GM12878 (cell line): ENCODE measurements at regions not wholly inside any gene's neighbourhood (a gene's known extent, or its start where the extent isn't known, plus 50 kb on each side); places are given as distances from the start of the nearest gene placed in this dataset.

Experiments
- ATAC-seq: fragments of 200-7000 bp; cut with Tn5 transposase; 3 replicates; pipeline ENCODE4 v1.9.1; 2020; ENCODE audit warnings: mild to moderate bottlenecking, moderate library complexity
- BruUV-seq: library from RNA; stranded (reverse); fragments of 400-500 nt; replicated peaks from 2 replicates; lab custom pipeline; 2021; lab: Mats Ljungman, UMichigan
- CTCF ChIA-PET: fragments of 300-600 bp; sonication (Branson Sonifier 250); formaldehyde crosslinking; extraction: SDS; loops from one replicate; lab custom pipeline; 2021; ENCODE audit warnings: inconsistent platforms; lab: Yijun Ruan, JAX
- POLR2A ChIA-PET: fragments of 350-600 bp; formaldehyde crosslinking; extraction: SDS; loops from one replicate; lab custom pipeline; 2021; ENCODE audit warnings: inconsistent platforms; lab: Charles Lee
- RAD21 ChIA-PET: fragments of 300-600 bp; sonication (Branson Sonifier 250); formaldehyde crosslinking; loops from one replicate; lab custom pipeline; 2023; ENCODE audit warnings: antibody characterized with exemption; ENCODE audit not compliant: unreplicated experiment; lab: Charles Lee
- SMC1A ChIA-PET: fragments of 300-600 bp; sonication (Branson Sonifier 250); formaldehyde crosslinking; loops from one replicate; lab custom pipeline; 2023; ENCODE audit not compliant: unreplicated experiment, uncharacterized antibody; lab: Charles Lee
- DNase-seq: peaks from one replicate; pipeline ENCODE4 v3.0.0-alpha.2; 2011; ENCODE audit warnings: low read depth, low spot score
- FAIRE-seq: peaks from 3 replicates; lab custom pipeline; 2011; peaks lifted over from hg19 to GRCh38; lab: Jason Lieb, UNC
- H2AFZ ChIP-seq: 2 replicates; pipeline ENCODE4 v1.6.0; 2011; ENCODE audit warnings: low read depth, low read length, control low read depth; ENCODE audit not compliant: control insufficient read depth
- H3K27ac ChIP-seq: 2 replicates; pipeline ENCODE4 v1.5.1; 2011; ENCODE audit warnings: control low read depth; ENCODE audit not compliant: control insufficient read depth, insufficient read depth
- H3K27me3 ChIP-seq, 2 experiments: replicated peaks in 1 of 2; 2 replicates each; pipeline versions ENCODE4 v1.6.0 to v1.6.1; 2011; ENCODE audit warnings: low read length in 1 of 2; ENCODE audit not compliant: control insufficient read depth in 2 of 2, insufficient read depth in 2 of 2
- H3K36me3 ChIP-seq, 2 experiments: 2 replicates each; pipeline ENCODE4 v1.5.1; 2011; ENCODE audit warnings: low read length in 1 of 2; ENCODE audit not compliant: control insufficient read depth in 2 of 2, insufficient read depth in 2 of 2
- H3K4me1 ChIP-seq: 2 replicates; pipeline ENCODE4 v1.6.1; 2011; ENCODE audit warnings: mild to moderate bottlenecking, low read length, moderate library complexity, mixed read lengths; ENCODE audit not compliant: control insufficient read depth, insufficient read depth
- H3K4me2 ChIP-seq: 2 replicates; pipeline ENCODE4 v1.6.0; 2011; ENCODE audit warnings: control low read depth; ENCODE audit not compliant: control insufficient read depth, insufficient read depth
- H3K4me3 ChIP-seq: fragments of 200-600 bp; sonication (generic); 2 replicates; pipeline ENCODE4 v1.5.1; 2016
- H3K79me2 ChIP-seq: 2 replicates; pipeline ENCODE4 v1.6.0; 2011; ENCODE audit warnings: low read length; ENCODE audit not compliant: control insufficient read depth, insufficient read depth
- H3K9ac ChIP-seq: 2 replicates; pipeline ENCODE4 v1.8.0; 2011; ENCODE audit warnings: low read length, control low read depth, mixed read lengths; ENCODE audit not compliant: control insufficient read depth, insufficient read depth
- H3K9me3 ChIP-seq: replicated peaks from 3 replicates; pipeline ENCODE4 v1.5.1; 2011; ENCODE audit warnings: mild to moderate bottlenecking, low read length; ENCODE audit not compliant: control insufficient read depth, insufficient read depth
- H4K20me1 ChIP-seq: 2 replicates; pipeline ENCODE4 v1.6.0; 2011; ENCODE audit not compliant: control insufficient read depth, insufficient read depth
- SMAD1 ChIP-seq: fragments of 450-650 bp; IDR thresholded peaks from 2 replicates; pipeline ENCODE4 v1.6.1; 2018; ENCODE audit warnings: mild to moderate bottlenecking, low read depth; ENCODE audit not compliant: partially characterized antibody
- SPI1 ChIP-seq: IDR thresholded peaks from 2 replicates; pipeline ENCODE4 v1.6.1; 2011; ENCODE audit warnings: low read depth, mild to moderate bottlenecking, low read length, moderate library complexity, borderline replicate concordance; ENCODE audit not compliant: insufficient read depth
- WGBS: methylation state at CpG from one replicate; pipeline ENCODE4 v1.1.6; 2016; ENCODE audit warnings: low lambda C conversion rate; ENCODE audit not compliant: insufficient replicate concordance, insufficient coverage; ENCODE audit errors: missing lambda C conversion rate; 5-methylcytosine and 5-hydroxymethylcytosine counted together
- in situ Hi-C: fragments of 300-500 bp; cut with MboI; formaldehyde crosslinking; loops from 9 replicates; pipeline ENCODE4 v1.14.3; 2018; ENCODE audit warnings: mixed read lengths
- intact Hi-C: fragments of 100-400 bp; cut with micrococcal nuclease; formaldehyde crosslinking; loops from one replicate; pipeline ENCODE4 v1.14.2; 2022; ENCODE audit not compliant: unreplicated experiment
- TF ChIP-seq, protein P1 (sequence below): fragments of 450-650 bp; IDR thresholded peaks from 2 replicates; pipeline ENCODE4 v1.6.1; 2017; ENCODE audit warnings: antibody characterized with exemption, mild to moderate bottlenecking, moderate library complexity

DNA sequence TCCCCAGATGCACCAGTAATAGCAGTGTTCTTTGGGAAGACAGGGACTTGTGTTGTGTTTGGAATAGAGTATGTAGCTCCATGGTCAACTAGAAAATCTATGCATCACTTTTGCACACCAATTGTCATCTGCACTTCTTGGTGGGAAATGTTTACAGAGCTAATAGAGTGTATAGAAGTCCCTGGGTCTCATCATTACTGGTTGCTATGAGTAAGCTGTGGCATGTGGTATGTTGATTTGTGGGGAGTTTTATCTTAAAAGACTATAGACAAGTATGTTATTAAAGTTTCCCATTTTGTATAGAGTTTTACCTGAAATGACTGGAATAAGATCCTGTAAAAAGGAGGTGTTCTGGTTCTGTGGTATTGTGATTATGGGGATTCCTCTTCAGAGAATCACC is 55.4 kb upstream of the PRSS1 start (continued):
- TF ChIP-seq, protein P1, sequence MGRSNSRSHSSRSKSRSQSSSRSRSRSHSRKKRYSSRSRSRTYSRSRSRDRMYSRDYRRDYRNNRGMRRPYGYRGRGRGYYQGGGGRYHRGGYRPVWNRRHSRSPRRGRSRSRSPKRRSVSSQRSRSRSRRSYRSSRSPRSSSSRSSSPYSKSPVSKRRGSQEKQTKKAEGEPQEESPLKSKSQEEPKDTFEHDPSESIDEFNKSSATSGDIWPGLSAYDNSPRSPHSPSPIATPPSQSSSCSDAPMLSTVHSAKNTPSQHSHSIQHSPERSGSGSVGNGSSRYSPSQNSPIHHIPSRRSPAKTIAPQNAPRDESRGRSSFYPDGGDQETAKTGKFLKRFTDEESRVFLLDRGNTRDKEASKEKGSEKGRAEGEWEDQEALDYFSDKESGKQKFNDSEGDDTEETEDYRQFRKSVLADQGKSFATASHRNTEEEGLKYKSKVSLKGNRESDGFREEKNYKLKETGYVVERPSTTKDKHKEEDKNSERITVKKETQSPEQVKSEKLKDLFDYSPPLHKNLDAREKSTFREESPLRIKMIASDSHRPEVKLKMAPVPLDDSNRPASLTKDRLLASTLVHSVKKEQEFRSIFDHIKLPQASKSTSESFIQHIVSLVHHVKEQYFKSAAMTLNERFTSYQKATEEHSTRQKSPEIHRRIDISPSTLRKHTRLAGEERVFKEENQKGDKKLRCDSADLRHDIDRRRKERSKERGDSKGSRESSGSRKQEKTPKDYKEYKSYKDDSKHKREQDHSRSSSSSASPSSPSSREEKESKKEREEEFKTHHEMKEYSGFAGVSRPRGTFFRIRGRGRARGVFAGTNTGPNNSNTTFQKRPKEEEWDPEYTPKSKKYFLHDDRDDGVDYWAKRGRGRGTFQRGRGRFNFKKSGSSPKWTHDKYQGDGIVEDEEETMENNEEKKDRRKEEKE, result no peak

DNA sequence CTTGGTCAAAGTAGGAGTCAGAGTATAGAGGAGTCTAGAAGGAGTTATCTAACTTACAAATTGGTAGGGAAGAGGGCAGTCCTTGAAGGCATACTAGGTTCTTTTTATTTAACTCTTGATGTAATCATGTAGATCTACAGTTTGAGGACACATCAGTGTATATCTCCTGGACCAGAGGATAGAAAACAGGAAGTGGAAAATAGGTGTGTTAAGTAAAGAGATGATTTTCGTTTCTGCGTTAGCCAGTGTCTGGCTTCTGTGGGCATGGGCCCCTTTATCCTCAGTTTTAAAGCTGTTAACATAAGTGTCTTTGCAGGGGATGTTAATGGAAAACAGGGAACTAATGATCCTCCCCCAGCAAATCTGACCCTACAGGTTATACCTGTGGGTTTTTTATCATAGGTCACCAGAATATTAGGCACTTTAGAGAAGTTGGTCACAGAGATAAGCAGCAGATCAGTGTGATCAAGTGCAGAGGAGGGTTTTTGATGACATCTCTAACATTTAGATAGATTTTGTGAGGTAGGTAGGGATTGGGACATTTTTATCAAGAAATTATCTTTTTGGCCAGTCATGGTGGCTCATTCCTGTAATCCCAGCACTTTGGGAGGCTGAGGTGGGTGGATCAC is 58.6 kb upstream of the PRSS1 start:
- ChIA-PET RAD21 (interaction anchor here (1.1 to 2.2 kb wide), 2 partner anchors 24 to 92 kb away, joined by 3 to 9 read pairs; no protein-coding TSS in a partner anchor), POLR2A (no interaction called here), SMC1A (interaction anchor here (2.0 to 4.5 kb wide), 3 partner anchors 93 to 121 kb away, joined by 6 to 34 read pairs (median 26); no protein-coding TSS in a partner anchor), CTCF (interaction anchor here (0.6 to 5.8 kb wide), 6 partner anchors 22 to 122 kb away, joined by 3 to 53 read pairs (median 18); no protein-coding TSS in a partner anchor)
- H3K27me3 ChIP-seq, result no peaks in the 10 kb centered on the region
- TF ChIP-seq SPI1, result peak; percentile 88
- TF ChIP-seq SMAD1, result no peak
- H3K4me1 ChIP-seq, result peaks cover 3% of the 10 kb centered on the region; the same call in 1 of the 2 replicates
- H3K4me2 ChIP-seq, result no peak overlapping the region
- in situ Hi-C loops (no loop called here), intact Hi-C loops (no loop called here)
- no peaks in the 10 kb centered on the region for H4K20me1 ChIP-seq
- H3K9me3 ChIP-seq, result no peaks in the 10 kb centered on the region
- no peaks in the 10 kb centered on the region for H3K36me3 ChIP-seq
- FAIRE-seq (no peak), DNase-seq (no peak), ATAC-seq (peak; percentile 86)
- H3K79me2 ChIP-seq, result no peaks in the 10 kb centered on the region
- no peak overlapping the region for H3K27ac ChIP-seq
- WGBS, result 21% methylated on average over 2 of the region's 2 CpGs
- no TSS peak for BruUV-seq
- no peak overlapping the region for H2AFZ ChIP-seq
- no peak overlapping the region for H3K9ac ChIP-seq
- no peak overlapping the region for H3K4me3 ChIP-seq
